ENCODE measurements at regions not wholly inside any gene's neighbourhood (a gene's known extent, or its start where the extent isn't known, plus 50 kb on each side); places are given as distances from the start of the nearest gene placed in this dataset.
"Not testable (repeated sequence)": the region's sequence is repeated elsewhere in the genome, so short reads cannot be mapped to it uniquely, and the experiment has no call there.

DNA sequence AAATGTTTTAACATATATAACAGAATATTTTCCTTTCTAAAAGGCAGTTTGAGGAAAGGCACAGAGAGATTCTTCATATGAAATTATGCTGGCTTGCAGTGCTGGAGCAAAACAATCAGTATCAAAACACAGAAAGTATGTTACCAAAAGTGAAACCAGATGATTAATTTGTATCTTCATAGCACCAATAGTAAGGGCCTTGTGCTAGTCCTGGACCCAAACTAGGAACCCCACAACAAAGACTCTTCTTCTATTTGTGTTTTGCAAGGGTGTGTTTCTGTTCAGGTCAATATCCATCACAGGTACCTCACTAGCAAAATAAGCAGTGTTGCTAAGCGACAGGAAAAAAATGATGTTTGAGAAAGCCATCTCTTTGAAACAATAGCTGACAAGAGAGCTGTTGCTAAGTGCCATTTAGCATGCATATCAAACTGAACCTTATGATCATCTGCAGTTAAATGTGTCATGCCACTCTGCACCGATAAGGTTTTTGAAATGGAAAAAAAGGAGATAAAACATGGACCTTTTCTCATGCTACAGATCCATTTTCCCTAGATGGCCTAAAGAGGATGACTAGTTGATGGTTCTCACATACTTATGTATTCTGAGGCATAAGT, 196.2 kb upstream of the ALG10 start:
- no peak for DNase-seq (ENCODE audit: low read depth)

DNA sequence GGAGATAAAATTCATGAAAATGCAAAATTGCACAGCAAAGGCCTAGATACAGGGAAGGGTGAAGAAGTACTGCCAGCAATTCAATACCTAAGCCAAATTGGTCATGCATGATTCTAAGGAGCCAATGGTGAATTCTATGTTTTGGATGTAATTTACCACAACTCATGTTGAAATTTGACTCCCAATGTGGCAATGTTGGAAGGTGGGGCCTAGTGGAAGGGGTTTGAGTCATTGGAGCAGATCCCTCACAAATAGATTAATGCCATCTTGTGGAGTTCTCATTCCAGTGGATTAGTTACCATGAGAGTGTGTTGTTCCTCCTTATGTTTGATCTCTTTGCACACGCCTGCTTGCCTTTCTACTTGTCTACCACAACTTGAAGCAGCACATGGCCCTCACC, 194.0 kb upstream of the ALG10 start:
- no peak for DNase-seq (ENCODE audit: low read depth)

DNA sequence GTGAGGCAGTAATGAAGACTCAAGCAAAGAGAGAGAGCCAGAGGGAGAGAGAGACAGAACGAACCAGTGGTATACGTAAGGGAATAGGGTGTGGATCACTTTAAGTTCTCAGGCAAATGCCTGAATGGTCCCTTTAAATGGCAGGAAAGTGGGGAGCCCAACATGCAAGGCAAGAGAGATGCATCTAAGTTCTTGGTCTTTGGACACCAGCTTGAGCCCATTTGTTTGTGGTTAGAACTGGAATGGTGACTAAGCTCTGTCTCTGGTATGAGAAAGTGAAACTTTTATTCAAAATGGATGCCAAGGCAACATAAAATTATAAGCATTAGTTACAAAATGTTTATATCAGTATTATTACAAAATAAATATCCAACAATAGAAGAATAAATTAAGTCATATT, 192.2 kb upstream of the ALG10 start:
- no peak for DNase-seq (ENCODE audit: low read depth)

DNA sequence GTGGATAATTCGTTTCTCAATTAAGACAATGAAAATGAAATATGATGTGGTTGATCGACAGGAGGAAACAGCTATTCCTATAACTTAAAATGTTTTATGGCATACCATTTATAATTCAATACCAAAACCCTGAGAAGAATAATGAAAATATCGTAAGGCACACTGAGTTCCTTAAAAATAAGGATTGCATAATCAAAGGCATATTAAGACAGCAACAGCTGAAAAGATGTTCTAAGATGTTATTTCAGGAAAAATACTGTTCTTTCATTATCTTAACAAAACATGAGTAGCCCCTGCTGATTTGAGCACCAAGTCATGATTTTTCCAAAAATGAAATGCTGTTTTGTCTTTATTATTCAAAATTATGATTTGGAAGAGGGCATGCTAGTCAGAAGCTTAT, 189.4 kb upstream of the ALG10 start:
- DNase-seq (ENCODE audit: low read depth) = no peak

DNA sequence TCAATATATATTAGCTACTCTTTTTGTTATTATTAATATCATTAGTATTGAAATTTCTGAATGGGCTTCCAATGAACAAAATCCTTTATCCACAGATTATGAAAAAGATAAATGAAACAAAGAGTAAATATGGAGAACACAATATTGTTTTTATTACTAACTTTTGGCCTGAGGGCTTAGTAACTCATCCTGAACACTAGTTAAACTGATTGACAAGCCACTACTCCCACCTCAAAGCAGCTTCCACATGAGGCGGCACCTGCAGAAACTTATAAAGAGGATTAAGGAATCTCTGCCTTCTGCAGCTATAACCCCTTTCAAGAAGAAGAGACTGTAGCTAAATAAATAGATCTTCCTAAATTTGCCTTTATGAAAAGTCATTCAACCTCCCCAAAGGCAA, 187.6 kb upstream of the ALG10 start:
- DNase-seq (ENCODE audit: low read depth) = no peak

DNA sequence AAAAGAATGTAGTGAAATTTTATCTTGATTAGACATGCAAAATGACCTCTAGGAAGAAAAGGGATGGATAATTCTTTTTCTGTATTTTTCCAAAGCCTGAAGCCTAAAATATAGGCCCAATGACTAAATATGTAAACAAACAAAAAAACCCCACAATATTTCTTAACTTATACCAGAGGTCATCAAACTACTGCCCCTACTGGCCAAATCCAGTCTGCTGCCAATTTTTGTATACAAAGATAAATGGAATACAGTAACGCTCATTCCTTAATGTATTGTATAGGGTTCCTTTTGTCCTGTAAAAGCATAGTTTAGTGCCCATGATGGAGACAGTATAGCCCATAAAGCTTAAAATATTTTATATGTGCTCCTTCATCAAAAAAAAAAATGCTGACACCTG, 145.7 kb upstream of the ALG10 start:
- no peak for DNase-seq (ENCODE audit: low read depth)

DNA sequence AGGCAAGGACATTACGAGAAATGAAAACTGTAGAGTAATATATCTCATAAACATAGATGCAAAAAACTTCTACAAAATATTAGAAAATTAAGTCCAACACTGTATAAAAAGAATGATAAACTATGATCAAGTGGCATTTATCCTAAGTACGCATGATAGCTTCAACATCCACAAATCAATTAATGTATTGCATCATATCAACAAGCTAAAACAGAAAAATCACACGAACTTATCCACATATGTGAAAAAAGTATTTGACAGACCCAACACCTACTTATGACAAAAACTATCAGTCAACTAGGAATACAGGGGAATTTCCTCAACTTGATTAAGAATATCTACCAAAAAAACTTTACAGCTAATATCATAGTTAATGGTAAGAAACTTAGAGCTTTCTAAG, 129.9 kb upstream of the ALG10 start:
- DNase-seq (ENCODE audit: low read depth) = no peak

DNA sequence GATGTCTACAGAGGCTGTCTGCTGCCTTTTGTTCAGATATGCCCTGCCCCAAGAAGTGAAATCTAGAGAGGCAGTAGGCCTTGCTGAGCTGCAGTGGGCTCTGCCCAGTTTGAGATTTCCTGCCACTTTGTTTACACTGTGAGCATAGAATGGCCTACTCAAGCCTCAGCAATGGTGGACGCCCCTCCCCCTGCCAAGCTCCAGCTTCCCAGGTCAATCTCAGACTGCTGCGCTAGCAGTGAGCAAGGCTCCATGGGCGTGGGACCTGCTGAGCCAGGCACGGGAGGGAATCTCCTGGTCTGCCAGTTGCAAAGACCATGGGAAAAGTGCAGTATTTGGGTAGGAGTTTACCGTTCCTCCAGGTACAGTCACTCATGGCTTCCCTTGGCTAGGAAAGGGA, 101.8 kb upstream of the ALG10 start:
- DNase-seq (ENCODE audit: low read depth) = not testable (repeated sequence)

DNA sequence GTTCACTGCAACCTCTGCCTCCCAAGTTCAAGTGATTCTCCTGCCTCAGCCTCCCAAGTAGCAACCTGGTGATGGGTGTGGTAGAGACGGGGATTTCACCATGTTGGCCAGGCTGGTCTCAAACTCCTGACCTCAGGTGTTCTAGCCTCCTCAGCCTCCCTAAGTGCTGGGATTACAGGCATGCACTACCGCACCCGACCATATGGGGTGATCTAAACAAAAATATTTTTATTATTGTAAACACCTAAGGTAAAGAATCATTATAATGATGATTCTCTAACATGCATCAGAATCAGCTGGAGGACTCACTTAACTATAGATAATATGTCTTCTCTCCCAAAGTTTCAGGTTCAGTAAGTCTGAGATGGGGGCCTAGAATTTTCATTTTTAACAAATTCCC, 96.2 kb upstream of the ALG10 start:
- no peak for DNase-seq (ENCODE audit: low read depth)

DNA sequence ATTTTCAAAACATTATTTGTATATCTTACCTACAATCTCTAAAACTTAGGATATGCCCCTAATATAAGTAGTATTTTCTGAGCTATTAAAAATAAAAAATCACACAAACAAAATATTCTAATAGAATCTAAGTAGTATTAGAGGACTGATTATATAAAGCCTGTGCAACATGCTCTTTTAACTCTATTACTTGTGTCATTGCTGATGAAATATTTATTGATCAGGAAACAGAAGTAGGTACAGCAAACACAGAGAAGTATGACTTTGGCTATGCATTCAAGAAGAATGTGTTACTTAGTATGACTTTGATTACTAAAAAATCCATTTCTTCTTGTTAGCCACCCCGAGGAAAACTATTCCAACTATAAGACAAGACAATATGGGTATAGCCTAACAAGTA, 84.6 kb upstream of the ALG10 start:
- not testable (repeated sequence) for DNase-seq (ENCODE audit: low read depth)

DNA sequence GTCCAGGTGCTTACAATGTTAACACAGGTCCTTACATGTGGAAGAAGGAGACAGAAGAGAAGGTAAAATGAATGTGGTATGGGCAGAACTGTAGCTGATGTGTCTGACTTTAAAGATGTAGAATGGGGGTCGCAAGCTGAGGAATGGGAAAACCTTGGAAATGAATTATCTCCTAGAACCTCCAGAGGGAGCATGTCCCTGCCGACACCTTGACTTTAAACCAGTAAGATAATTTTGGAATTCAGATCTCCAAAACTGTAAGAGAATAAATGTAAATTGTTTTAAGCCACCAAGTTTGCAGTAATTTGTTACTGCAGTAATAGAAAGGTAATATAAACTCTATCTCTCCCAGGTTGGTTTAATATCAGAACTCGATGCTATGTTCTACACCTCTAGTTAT, 80.1 kb upstream of the ALG10 start:
- DNase-seq (ENCODE audit: low read depth) = no peak

DNA sequence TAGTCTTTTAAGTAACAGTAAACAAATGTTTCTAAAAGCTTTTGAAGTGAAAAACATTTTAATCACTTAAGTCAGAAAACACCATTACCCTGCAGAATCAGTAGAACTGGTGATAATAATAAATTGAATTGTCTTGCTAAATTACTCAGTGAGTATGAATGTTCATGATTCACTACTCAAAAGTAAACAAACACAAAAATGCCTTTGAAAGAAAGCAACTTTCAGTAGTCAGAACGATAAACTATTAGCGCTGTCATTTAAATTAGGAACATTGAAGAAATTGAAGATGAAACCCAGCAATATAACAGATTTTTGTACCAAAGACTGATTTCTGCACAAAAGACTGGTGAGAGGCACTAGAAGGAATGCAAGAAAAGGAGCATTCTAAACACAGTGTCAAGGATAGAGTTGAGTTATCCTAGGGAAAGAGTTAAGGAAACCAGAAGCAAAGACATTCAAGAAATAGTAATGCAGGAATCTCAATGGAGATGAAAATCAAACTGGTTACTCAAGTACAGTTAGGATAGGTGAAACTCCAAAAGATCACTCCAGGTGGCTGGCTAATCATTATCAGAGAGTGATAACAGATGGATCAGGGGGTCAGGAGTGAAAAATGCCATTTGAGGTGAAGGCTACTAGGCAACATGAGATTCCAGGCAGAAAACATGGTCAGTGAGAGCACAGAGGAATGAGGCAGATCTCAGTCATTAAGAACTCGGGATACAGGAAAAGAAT, 77.4 kb upstream of the ALG10 start:
- no peak for DNase-seq (ENCODE audit: low read depth)

DNA sequence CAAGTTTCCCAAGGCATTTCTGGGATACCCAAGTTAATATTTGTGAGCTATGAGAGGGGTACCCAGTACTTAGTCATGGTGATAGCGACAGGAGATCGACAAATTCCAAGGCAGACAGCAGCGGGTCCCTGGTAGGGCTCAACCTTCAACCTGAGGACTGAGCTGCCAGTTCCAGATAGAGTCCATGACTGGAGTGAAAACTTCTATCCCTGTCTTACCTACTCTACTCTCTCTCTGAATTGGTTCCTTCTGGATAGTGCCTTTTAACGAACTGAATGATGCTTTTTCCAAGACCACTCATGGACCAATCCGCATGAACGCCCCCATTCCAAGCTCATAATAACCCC, 76.9 kb upstream of the ALG10 start:
- DNase-seq (ENCODE audit: low read depth) = no peak

DNA sequence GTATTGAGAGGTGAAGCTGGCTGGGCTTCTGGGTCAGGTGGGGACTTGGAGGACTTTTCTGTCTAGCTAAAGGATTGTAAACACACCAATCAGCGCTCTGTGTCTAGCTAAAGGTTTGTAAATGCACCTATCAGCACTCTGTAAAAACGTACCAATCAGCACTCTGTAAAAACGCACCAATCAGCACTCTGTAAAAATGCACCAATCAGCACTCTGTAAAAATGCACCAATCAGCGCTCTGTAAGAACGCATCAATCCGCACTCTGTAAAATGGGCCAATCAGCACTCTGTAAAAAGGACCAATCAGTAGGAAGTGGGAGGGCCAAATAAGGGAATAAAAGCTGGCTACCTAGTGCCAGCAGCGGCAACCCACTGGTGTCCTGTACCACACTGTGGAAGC, 56.1 kb upstream of the ALG10 start:
- not testable (repeated sequence) for DNase-seq (ENCODE audit: low read depth)

DNA sequence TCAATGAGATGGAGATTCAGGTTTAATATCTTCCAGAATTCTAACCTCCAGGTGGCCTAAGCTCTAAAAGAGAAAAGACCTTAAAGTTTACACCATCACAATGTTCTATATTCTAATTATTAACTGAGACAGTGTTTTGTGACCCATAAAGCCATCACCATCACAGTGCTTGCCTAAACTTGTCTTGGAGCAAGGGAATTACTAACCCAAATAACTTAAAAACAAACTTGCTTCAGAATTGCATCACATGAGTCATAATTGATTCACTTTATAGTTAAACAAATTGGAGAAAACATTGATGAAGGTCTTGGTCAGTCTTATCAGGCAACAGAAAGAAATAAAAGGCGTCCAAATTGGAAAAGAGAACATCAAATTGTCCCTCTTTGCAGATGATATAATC, 54.5 kb upstream of the ALG10 start:
- DNase-seq (ENCODE audit: low read depth) = no peak

All from EH (cell line).